ENCODE measurements at regions not wholly inside any gene's neighbourhood (a gene's known extent, or its start where the extent isn't known, plus 50 kb on each side); places are given as distances from the start of the nearest gene placed in this dataset.
"Not testable (repeated sequence)": the region's sequence is repeated elsewhere in the genome, so short reads cannot be mapped to it uniquely, and the experiment has no call there.

- DNase-seq (ENCODE audit: low spot score); intact Hi-C loops (cut with DNase I): not testable (repeated sequence)
Observed at GRCh38 chr21:32877888-32878287, 106.3 kb upstream of the PAXBP1 start.

GRCh38 chr21:32878661-32879060 lies 107.1 kb upstream of the PAXBP1 start:
- intact Hi-C loops (cut with DNase I): no loop called here

GRCh38 chr21:32881458-32881857 lies 109.9 kb upstream of the PAXBP1 start:
- intact Hi-C loops (cut with DNase I): no loop called here
- DNase-seq (ENCODE audit: low spot score): no peak

More at GRCh38 chr21:32878661-32879060, 107.1 kb upstream of the PAXBP1 start:
- no peak for DNase-seq (ENCODE audit: low spot score)

GRCh38 chr21:32884062-32884461 lies 112.5 kb upstream of the PAXBP1 start:
- intact Hi-C loops (cut with DNase I): no loop called here
- no peak for DNase-seq (ENCODE audit: low spot score)

GRCh38 chr21:32886339-32886738 lies 114.8 kb upstream of the PAXBP1 start:
- intact Hi-C loops (cut with DNase I): no loop called here

GRCh38 chr21:32887026-32887425 lies 115.5 kb upstream of the PAXBP1 start:
- no peak for DNase-seq (ENCODE audit: low spot score)
- intact Hi-C loops (cut with DNase I): no loop called here

More at GRCh38 chr21:32886339-32886738, 114.8 kb upstream of the PAXBP1 start:
- DNase-seq (ENCODE audit: low spot score): no peak

- DNase-seq (ENCODE audit: low spot score): no peak
- intact Hi-C loops (cut with DNase I): no loop called here
Observed at GRCh38 chr21:32888971-32889370, 117.4 kb upstream of the PAXBP1 start.

GRCh38 chr21:32889596-32889995 lies 118.0 kb upstream of the PAXBP1 start:
- intact Hi-C loops (cut with DNase I): no loop called here
- DNase-seq (ENCODE audit: low spot score): no peak

- intact Hi-C loops (cut with DNase I): no loop called here
Observed at GRCh38 chr21:32894321-32894720, 122.8 kb upstream of the PAXBP1 start.

GRCh38 chr21:32900814-32901213 lies 124.9 kb upstream of the OLIG2 start:
- intact Hi-C loops (cut with DNase I): no loop called here
- no peak for DNase-seq (ENCODE audit: low spot score)

More at GRCh38 chr21:32894321-32894720, 122.8 kb upstream of the PAXBP1 start:
- no peak for DNase-seq (ENCODE audit: low spot score)

- intact Hi-C loops (cut with DNase I): no loop called here
- DNase-seq (ENCODE audit: low spot score): no peak
Observed at GRCh38 chr21:32907521-32907920, 118.2 kb upstream of the OLIG2 start.

- DNase-seq (ENCODE audit: low spot score): no peak
- intact Hi-C loops (cut with DNase I): no loop called here
Observed at GRCh38 chr21:32908534-32908933, 117.2 kb upstream of the OLIG2 start.

GRCh38 chr21:32909393-32909792 lies 116.3 kb upstream of the OLIG2 start:
- intact Hi-C loops (cut with DNase I): no loop called here
- DNase-seq (ENCODE audit: low spot score): no peak

- no peak for DNase-seq (ENCODE audit: low spot score)
- intact Hi-C loops (cut with DNase I): no loop called here
Observed at GRCh38 chr21:32914424-32915039, 111.2 kb upstream of the OLIG2 start.

- no peak for DNase-seq (ENCODE audit: low spot score)
- intact Hi-C loops (cut with DNase I): no loop called here
Observed at GRCh38 chr21:32915099-32915498, 110.6 kb upstream of the OLIG2 start.

GRCh38 chr21:32916088-32916487 lies 109.6 kb upstream of the OLIG2 start:
- no peak for DNase-seq (ENCODE audit: low spot score)

GRCh38 chr21:32916522-32917099 lies 109.1 kb upstream of the OLIG2 start:
- intact Hi-C loops (cut with DNase I): no loop called here
- no peak for DNase-seq (ENCODE audit: low spot score)

More at GRCh38 chr21:32916088-32916487, 109.6 kb upstream of the OLIG2 start:
- intact Hi-C loops (cut with DNase I): no loop called here

- no peak for DNase-seq (ENCODE audit: low spot score)
- intact Hi-C loops (cut with DNase I): no loop called here
Observed at GRCh38 chr21:32917362-32918135, 108.2 kb upstream of the OLIG2 start.

- no peak for DNase-seq (ENCODE audit: low spot score)
- intact Hi-C loops (cut with DNase I): no loop called here
Observed at GRCh38 chr21:32918478-32919120, 107.1 kb upstream of the OLIG2 start.

GRCh38 chr21:32920474-32920873 lies 105.3 kb upstream of the OLIG2 start:
- intact Hi-C loops (cut with DNase I): no loop called here
- no peak for DNase-seq (ENCODE audit: low spot score)

Measured in posterior vena cava (tissue), 2 donors.